ENCODE measurements at regions not wholly inside any gene's neighbourhood (a gene's known extent, or its start where the extent isn't known, plus 50 kb on each side); places are given as distances from the start of the nearest gene placed in this dataset.

GRCh38 chr5:179413711-179414458, 68.6 kb upstream of the ADAMTS2 start:
- TF ChIP-seq POLR2AphosphoS5 (IDR thresholded peaks at IDR 0.05) (no peak), CTCF (IDR thresholded peaks at IDR 0.05) (no peak)
